ENCODE measurements at regions not wholly inside any gene's neighbourhood (a gene's known extent, or its start where the extent isn't known, plus 50 kb on each side); places are given as distances from the start of the nearest gene placed in this dataset.

GRCh38 chr3:181581656-181582055, 130.1 kb upstream of the SOX2 start:
- Histone ChIP-seq H3K4me3 (ENCODE audit: low read depth in 1 of 2, low read length in 1 of 2) (no peak overlapping the region), H3K36me3 (no peaks in the 10 kb centered on the region), H3K27me3 (no peaks in the 10 kb centered on the region), H3K27ac (no peak overlapping the region), H3K4me1 (ENCODE audit: control insufficient read depth in 1 of 2, insufficient read depth in 1 of 2, low read depth in 1 of 2, low read length in 1 of 2) (no peaks in the 10 kb centered on the region), H3K9me3 (no peaks in the 10 kb centered on the region)
- no peak for TF ChIP-seq CTCF (IDR thresholded peaks at IDR 0.05)

GRCh38 chr3:181578743-181579142, 133.0 kb upstream of the SOX2 start:
- H3K9me3 ChIP-seq, result no peaks in the 10 kb centered on the region

GRCh38 chr3:181572432-181572831, 139.3 kb upstream of the SOX2 start:
- Histone ChIP-seq H3K9me3 (no peaks in the 10 kb centered on the region), H3K36me3 (no peaks in the 10 kb centered on the region), H3K27ac (no peak overlapping the region), H3K27me3 (no peaks in the 10 kb centered on the region), H3K4me1 (ENCODE audit: control insufficient read depth in 1 of 2, insufficient read depth in 1 of 2, low read depth in 1 of 2, low read length in 1 of 2) (no peaks in the 10 kb centered on the region), H3K4me3 (ENCODE audit: low read depth in 1 of 2, low read length in 1 of 2) (no peak overlapping the region)
- TF ChIP-seq CTCF (IDR thresholded peaks at IDR 0.05), result no peak

More at GRCh38 chr3:181578743-181579142, 133.0 kb upstream of the SOX2 start:
- Histone ChIP-seq H3K27ac (no peak overlapping the region), H3K36me3 (no peaks in the 10 kb centered on the region), H3K4me3 (ENCODE audit: low read depth in 1 of 2, low read length in 1 of 2) (no peak overlapping the region), H3K4me1 (ENCODE audit: control insufficient read depth in 1 of 2, insufficient read depth in 1 of 2, low read depth in 1 of 2, low read length in 1 of 2) (no peaks in the 10 kb centered on the region), H3K27me3 (no peaks in the 10 kb centered on the region)
- no peak for TF ChIP-seq CTCF (IDR thresholded peaks at IDR 0.05)

GRCh38 chr3:181570472-181570871, 141.3 kb upstream of the SOX2 start:
- H3K27ac ChIP-seq, result no peak overlapping the region
- H3K36me3 ChIP-seq, result no peaks in the 10 kb centered on the region
- H3K9me3 ChIP-seq, result no peaks in the 10 kb centered on the region
- no peaks in the 10 kb centered on the region for H3K4me1 ChIP-seq (ENCODE audit: control insufficient read depth in 1 of 2, insufficient read depth in 1 of 2, low read depth in 1 of 2, low read length in 1 of 2)
- H3K27me3 ChIP-seq, result no peaks in the 10 kb centered on the region
- no peak overlapping the region for H3K4me3 ChIP-seq (ENCODE audit: low read depth in 1 of 2, low read length in 1 of 2)
- TF ChIP-seq CTCF (IDR thresholded peaks at IDR 0.05), result no peak

- H3K27ac ChIP-seq, result no peak overlapping the region
- no peaks in the 10 kb centered on the region for H3K9me3 ChIP-seq
- H3K36me3 ChIP-seq, result no peaks in the 10 kb centered on the region
- H3K4me3 ChIP-seq (ENCODE audit: low read depth in 1 of 2, low read length in 1 of 2), result no peak overlapping the region
- H3K4me1 ChIP-seq (ENCODE audit: control insufficient read depth in 1 of 2, insufficient read depth in 1 of 2, low read depth in 1 of 2, low read length in 1 of 2), result no peaks in the 10 kb centered on the region
- no peaks in the 10 kb centered on the region for H3K27me3 ChIP-seq
- TF ChIP-seq CTCF (IDR thresholded peaks at IDR 0.05), result no peak
Observed at GRCh38 chr3:181569356-181569940, 142.3 kb upstream of the SOX2 start.

GRCh38 chr3:181568693-181569092, 143.0 kb upstream of the SOX2 start:
- no peak overlapping the region for H3K4me3 ChIP-seq (ENCODE audit: low read depth in 1 of 2, low read length in 1 of 2)
- no peaks in the 10 kb centered on the region for H3K9me3 ChIP-seq
- H3K36me3 ChIP-seq, result no peaks in the 10 kb centered on the region
- H3K27ac ChIP-seq, result no peak overlapping the region
- no peaks in the 10 kb centered on the region for H3K4me1 ChIP-seq (ENCODE audit: control insufficient read depth in 1 of 2, insufficient read depth in 1 of 2, low read depth in 1 of 2, low read length in 1 of 2)
- H3K27me3 ChIP-seq, result no peaks in the 10 kb centered on the region
- TF ChIP-seq CTCF (IDR thresholded peaks at IDR 0.05), result no peak
